HG02884 (cell line): ENCODE measurements at regions not wholly inside any gene's neighbourhood (a gene's known extent, or its start where the extent isn't known, plus 50 kb on each side); places are given as distances from the start of the nearest gene placed in this dataset.

Source experiments
- ATAC-seq: cut with Tn5 transposase; IDR thresholded peaks from one replicate; pipeline ENCODE4 v1.9.1; 2021; ENCODE audit warnings: mild to moderate bottlenecking, moderate library complexity; ENCODE audit not compliant: unreplicated experiment

GRCh38 chr9:115169003-115169402 lies 51.0 kb upstream of the TNC start:
- no peak for ATAC-seq

GRCh38 chr9:115170358-115171073 lies 52.6 kb upstream of the TNC start:
- no peak for ATAC-seq

GRCh38 chr9:115171921-115172388 lies 54.0 kb upstream of the TNC start:
- no peak for ATAC-seq

- ATAC-seq: no peak
Measured at GRCh38 chr9:115182264-115182663, 64.3 kb upstream of the TNC start.

- ATAC-seq: no peak
Measured at GRCh38 chr9:115183436-115183835, 65.5 kb upstream of the TNC start.

- ATAC-seq: no peak
Measured at GRCh38 chr9:115189686-115190085, 71.7 kb upstream of the TNC start.

GRCh38 chr9:115191667-115192066 lies 73.7 kb upstream of the TNC start:
- ATAC-seq: no peak

GRCh38 chr9:115192280-115192679 lies 74.3 kb upstream of the TNC start:
- peak; percentile 48 for ATAC-seq

GRCh38 chr9:115192835-115193525 lies 75.0 kb upstream of the TNC start:
- ATAC-seq: peak; percentile 74

GRCh38 chr9:115193777-115194176 lies 75.8 kb upstream of the TNC start:
- ATAC-seq: no peak

- no peak for ATAC-seq
Measured at GRCh38 chr9:115194216-115194615, 76.3 kb upstream of the TNC start.

- ATAC-seq: no peak
Measured at GRCh38 chr9:115195912-115196311, 78.0 kb upstream of the TNC start.

- no peak for ATAC-seq
Measured at GRCh38 chr9:115196919-115197318, 79.0 kb upstream of the TNC start.

GRCh38 chr9:115198001-115198400 lies 80.0 kb upstream of the TNC start:
- ATAC-seq: no peak

GRCh38 chr9:115200711-115201505 lies 83.0 kb upstream of the TNC start:
- no peak for ATAC-seq

- no peak for ATAC-seq
Measured at GRCh38 chr9:115202181-115202580, 84.2 kb upstream of the TNC start.

GRCh38 chr9:115202960-115203751 lies 85.2 kb upstream of the TNC start:
- no peak for ATAC-seq

- ATAC-seq: peak; percentile 47
Measured at GRCh38 chr9:115204904-115205453, 87.0 kb upstream of the TNC start.

GRCh38 chr9:115207003-115207836 lies 89.3 kb upstream of the TNC start:
- ATAC-seq: peak; percentile 23

GRCh38 chr9:115208501-115208900 lies 90.5 kb upstream of the TNC start:
- no peak for ATAC-seq
